GM23338 (cell line): ENCODE measurements at regions not wholly inside any gene's neighbourhood (a gene's known extent, or its start where the extent isn't known, plus 50 kb on each side); places are given as distances from the start of the nearest gene placed in this dataset.
A peak's percentile ranks its signal among the peaks of the same experiment; 100 is the strongest.

ENCODE experiments used
- ATAC-seq: fragments of 200-7000 bp; cut with Tn5 transposase; 3 replicates; pipeline ENCODE4 v1.9.1; 2020
- DNase-seq: peaks from one replicate; pipeline ENCODE4 v3.0.0-alpha.2; 2015; ENCODE audit warnings: low spot score
- H2AFZ ChIP-seq: fragments of 200-600 bp; sonication (generic); 2 replicates; pipeline ENCODE4 v1.8.0; 2016; ENCODE audit warnings: antibody characterized with exemption, mild to moderate bottlenecking, moderate library complexity
- H3F3A ChIP-seq: fragments of 200-600 bp; sonication (generic); replicated peaks from 2 replicates; pipeline ENCODE4 v1.8.0; 2017; ENCODE audit warnings: antibody characterized with exemption, mixed run types, low read depth
- H3K27ac ChIP-seq: fragments of 200-600 bp; sonication (generic); 2 replicates; pipeline ENCODE4 v1.6.1; 2016; ENCODE audit warnings: low read depth
- H3K27me3 ChIP-seq: fragments of 200-600 bp; sonication (generic); 2 replicates; pipeline ENCODE4 v1.8.0; 2016; ENCODE audit warnings: mild to moderate bottlenecking, mixed run types, moderate library complexity; ENCODE audit not compliant: insufficient read depth
- H3K36me3 ChIP-seq: fragments of 200-600 bp; sonication (generic); 2 replicates; pipeline ENCODE4 v1.8.0; 2016; ENCODE audit warnings: mild to moderate bottlenecking; ENCODE audit not compliant: insufficient read depth
- H3K4me1 ChIP-seq: fragments of 200-600 bp; sonication (generic); 2 replicates; pipeline ENCODE4 v1.8.0; 2016; ENCODE audit warnings: mild to moderate bottlenecking, moderate library complexity; ENCODE audit not compliant: insufficient read depth
- H3K4me2 ChIP-seq: fragments of 200-600 bp; sonication (generic); 2 replicates; pipeline ENCODE4 v1.7.1; 2017; ENCODE audit warnings: mixed run types
- H3K4me3 ChIP-seq: fragments of 200-600 bp; sonication (generic); 2 replicates; pipeline ENCODE4 v1.6.1; 2016; ENCODE audit warnings: mixed run types
- H3K79me2 ChIP-seq: fragments of 200-600 bp; sonication (generic); replicated peaks from 2 replicates; pipeline ENCODE4 v1.8.0; 2017; ENCODE audit warnings: mild to moderate bottlenecking; ENCODE audit not compliant: insufficient read depth
- H3K9me2 ChIP-seq: fragments of 200-600 bp; sonication (generic); 2 replicates; pipeline ENCODE4 v1.8.0; 2017; ENCODE audit not compliant: insufficient read depth
- H4K20me1 ChIP-seq: fragments of 200-600 bp; sonication (generic); replicated peaks from 2 replicates; pipeline ENCODE4 v1.8.0; 2017; ENCODE audit warnings: mild to moderate bottlenecking; ENCODE audit not compliant: insufficient read depth
- H3K27ac Mint-ChIP-seq: 2 replicates; pipeline ENCODE4 v1.8.0; 2020; ENCODE audit warnings: inconsistent platforms, mild to moderate bottlenecking, moderate library complexity, mixed read lengths
- H3K27me3 Mint-ChIP-seq: 3 replicates; pipeline ENCODE4 v1.8.0; 2022; ENCODE audit warnings: low read depth, mild to moderate bottlenecking, moderate library complexity, mixed read lengths, inconsistent platforms; ENCODE audit not compliant: insufficient read depth, poor library complexity
- H3K36me3 Mint-ChIP-seq: 3 replicates; pipeline ENCODE4 v1.8.0; 2021; ENCODE audit warnings: low read depth, mild to moderate bottlenecking, inconsistent platforms, moderate library complexity, mixed read lengths
- H3K4me1 Mint-ChIP-seq: 3 replicates; pipeline ENCODE4 v1.8.0; 2020; ENCODE audit warnings: mild to moderate bottlenecking, inconsistent platforms, mixed read lengths
- H3K4me3 Mint-ChIP-seq: 3 replicates; pipeline ENCODE4 v1.8.0; 2021; ENCODE audit warnings: moderate library complexity, mild to moderate bottlenecking, inconsistent platforms, mixed read lengths
- H3K9me3 Mint-ChIP-seq: 3 replicates; pipeline ENCODE4 v1.8.0; 2020; ENCODE audit warnings: moderate library complexity, mild to moderate bottlenecking, inconsistent platforms, mixed read lengths
- EZH2 ChIP-seq: fragments of 200-600 bp; sonication (generic); IDR thresholded peaks from one replicate; pipeline ENCODE4 v1.8.0; 2017; ENCODE audit warnings: antibody characterized with exemption, mild to moderate bottlenecking, low read depth; ENCODE audit not compliant: unreplicated experiment
- JUNB ChIP-seq: IDR thresholded peaks from one replicate; pipeline ENCODE4 v1.6.1; 2016; ENCODE audit warnings: antibody characterized with exemption; ENCODE audit not compliant: unreplicated experiment
- NANOG ChIP-seq: IDR thresholded peaks from 2 replicates; pipeline ENCODE4 v1.6.1; 2016; ENCODE audit warnings: antibody characterized with exemption, borderline replicate concordance
- POLR2AphosphoS5 ChIP-seq: IDR thresholded peaks from 2 replicates; pipeline ENCODE4 v1.6.1; 2016; ENCODE audit warnings: antibody characterized with exemption, low read depth
- REST ChIP-seq: IDR thresholded peaks from one replicate; pipeline ENCODE4 v1.6.1; 2018; ENCODE audit warnings: antibody characterized with exemption; ENCODE audit not compliant: unreplicated experiment
- ZNF114 ChIP-seq: fragments of 250-450 bp; sonication (Bioruptor Pico); IDR thresholded peaks from 2 replicates; pipeline ENCODE4 v1.5.0; 2020; ENCODE audit warnings: mild to moderate bottlenecking, moderate library complexity
- ZNF331 ChIP-seq: fragments of 250-450 bp; sonication (Bioruptor Pico); IDR thresholded peaks from 2 replicates; pipeline ENCODE4 v1.5.0; 2020; ENCODE audit warnings: low read depth, mild to moderate bottlenecking, moderate library complexity
- ZNF462 ChIP-seq: fragments of 250-450 bp; sonication (Bioruptor Pico); IDR thresholded peaks from 2 replicates; pipeline ENCODE4 v1.5.0; 2020; ENCODE audit warnings: mild to moderate bottlenecking, moderate library complexity
- TF ChIP-seq, protein P1 (sequence below): IDR thresholded peaks from 2 replicates; pipeline ENCODE4 v1.6.1; 2016; ENCODE audit warnings: antibody characterized with exemption

DNA sequence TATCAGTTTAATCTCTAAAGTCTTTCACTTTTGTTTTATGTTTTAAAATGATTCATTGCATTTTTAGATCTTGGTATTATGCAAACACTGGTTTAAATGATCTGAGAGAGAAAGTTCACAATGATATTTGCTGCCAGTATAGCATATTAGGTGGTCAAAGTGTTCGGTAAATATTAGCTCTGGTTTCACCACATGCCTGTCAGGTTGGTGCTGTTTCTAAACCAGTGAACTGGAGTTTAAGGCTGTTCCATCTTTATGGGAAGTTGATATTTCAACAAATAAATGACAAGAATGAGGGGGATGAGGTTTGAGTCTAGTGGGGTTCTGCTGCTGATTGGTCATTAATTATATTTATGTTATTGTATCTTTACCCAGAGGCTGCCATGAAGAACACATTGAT is 436.4 kb downstream of the DCDC2C start:
- Mint-ChIP-seq H3K27me3 (no peaks in the 10 kb centered on the region), H3K4me1 (no peaks in the 10 kb centered on the region), H3K36me3 (peaks cover 17% of the 10 kb centered on the region), H3K9me3 (peaks cover 75% of the 10 kb centered on the region), H3K27ac (no peak overlapping the region), H3K4me3 (no peak overlapping the region)
- no peaks in the 10 kb centered on the region for H3K79me2 ChIP-seq
- H3K4me3 ChIP-seq, result no peak overlapping the region
- H4K20me1 ChIP-seq, result no peaks in the 10 kb centered on the region
- no peaks in the 10 kb centered on the region for H3K27me3 ChIP-seq
- H3K36me3 ChIP-seq, result no peaks in the 10 kb centered on the region; the same call in 1 of the 2 replicates
- DNase-seq (no peak), ATAC-seq (no peak)
- no peaks in the 10 kb centered on the region for H3F3A ChIP-seq
- no peak overlapping the region for H2AFZ ChIP-seq
- no peaks in the 10 kb centered on the region for H3K4me1 ChIP-seq
- TF ChIP-seq, protein P1, sequence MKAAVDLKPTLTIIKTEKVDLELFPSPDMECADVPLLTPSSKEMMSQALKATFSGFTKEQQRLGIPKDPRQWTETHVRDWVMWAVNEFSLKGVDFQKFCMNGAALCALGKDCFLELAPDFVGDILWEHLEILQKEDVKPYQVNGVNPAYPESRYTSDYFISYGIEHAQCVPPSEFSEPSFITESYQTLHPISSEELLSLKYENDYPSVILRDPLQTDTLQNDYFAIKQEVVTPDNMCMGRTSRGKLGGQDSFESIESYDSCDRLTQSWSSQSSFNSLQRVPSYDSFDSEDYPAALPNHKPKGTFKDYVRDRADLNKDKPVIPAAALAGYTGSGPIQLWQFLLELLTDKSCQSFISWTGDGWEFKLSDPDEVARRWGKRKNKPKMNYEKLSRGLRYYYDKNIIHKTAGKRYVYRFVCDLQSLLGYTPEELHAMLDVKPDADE, result no peak
- no peaks in the 10 kb centered on the region for H3K9me2 ChIP-seq
- no peak overlapping the region for H3K4me2 ChIP-seq
- no peak overlapping the region for H3K27ac ChIP-seq

DNA sequence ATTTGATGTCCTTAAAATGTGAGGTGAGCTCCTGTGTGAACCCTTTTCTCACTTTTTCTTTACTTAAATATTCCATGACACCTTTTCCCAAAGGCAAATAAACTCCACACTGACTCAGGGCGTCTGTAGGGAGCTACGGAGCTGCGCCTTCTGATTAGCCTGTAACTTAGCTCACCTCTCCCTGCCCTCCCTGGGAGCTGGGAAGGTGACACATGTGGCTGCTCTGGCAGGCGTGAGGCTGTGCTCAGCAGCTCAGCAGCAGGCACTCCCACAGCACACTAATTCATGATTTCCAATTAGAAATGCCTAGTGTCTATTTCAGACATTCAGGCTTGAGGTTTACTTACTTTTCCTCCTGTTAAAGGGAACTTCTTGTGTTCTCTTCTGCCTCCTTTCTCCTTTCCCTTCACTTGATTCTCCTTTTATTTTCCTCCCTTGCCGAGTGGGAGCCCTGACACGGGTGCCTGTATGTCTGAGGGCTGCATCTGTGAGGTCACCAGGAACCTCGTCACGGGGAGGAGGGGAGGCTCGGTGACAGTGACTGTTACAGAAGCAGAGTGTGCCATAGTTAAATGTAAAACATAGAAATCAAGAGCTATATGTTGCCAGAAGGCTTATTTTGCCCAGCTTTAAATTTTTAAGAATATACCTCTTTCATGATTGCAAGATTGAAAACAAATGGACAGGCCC is 437.1 kb downstream of the DCDC2C start:
- Mint-ChIP-seq H3K27me3 (no peaks in the 10 kb centered on the region), H3K4me3 (no peak overlapping the region), H3K36me3 (peaks cover 14% of the 10 kb centered on the region), H3K27ac (no peak overlapping the region), H3K9me3 (peaks cover 69% of the 10 kb centered on the region), H3K4me1 (no peaks in the 10 kb centered on the region)
- DNase-seq (no peak), ATAC-seq (peak; percentile 31; the same call in 1 of the 3 replicates)
- no peaks in the 10 kb centered on the region for H4K20me1 ChIP-seq
- no peaks in the 10 kb centered on the region for H3K4me1 ChIP-seq
- H3K79me2 ChIP-seq, result no peaks in the 10 kb centered on the region
- peaks cover 4% of the 10 kb centered on the region; the same call in 1 of the 2 replicates for H3K36me3 ChIP-seq
- H3K4me2 ChIP-seq, result no peak overlapping the region
- H3K9me2 ChIP-seq, result no peaks in the 10 kb centered on the region
- H3K4me3 ChIP-seq, result no peak overlapping the region
- H3F3A ChIP-seq, result no peaks in the 10 kb centered on the region
- H3K27ac ChIP-seq, result no peak overlapping the region
- no peaks in the 10 kb centered on the region for H3K27me3 ChIP-seq
- no peak overlapping the region for H2AFZ ChIP-seq
- TF ChIP-seq, protein P1, result no peak
- TF ChIP-seq ZNF114 (CRISPR knock-in tag) (no peak), POLR2AphosphoS5 (no peak), ZNF331 (CRISPR knock-in tag) (no peak), ZNF462 (CRISPR knock-in tag) (no peak), EZH2 (no peak), REST (no peak), NANOG (no peak), JUNB (no peak)
